Gastroesophageal sphincter (tissue), 4 donors: ENCODE measurements at regions not wholly inside any gene's neighbourhood (a gene's known extent, or its start where the extent isn't known, plus 50 kb on each side); places are given as distances from the start of the nearest gene placed in this dataset.

ENCODE experiments used
- ATAC-seq: fragments of 150-250 bp; one replicate; pipeline ENCODE4 v1.9.1; 2016; ENCODE audit warnings: mild to moderate bottlenecking, moderate library complexity
- H3K27ac ChIP-seq, 4 donors: fragments of 200-600 bp; sonication (generic) in 3 of 4; 1 replicate in 3 of 4; 2 replicates in 1 of 4; pipeline ENCODE4 v1.5.1; 2016 to 2019
- H3K27me3 ChIP-seq: fragments of 200-600 bp; sonication (generic); one replicate; pipeline ENCODE4 v1.5.1; 2019
- H3K36me3 ChIP-seq, 2 donors: fragments of 200-600 bp; sonication (generic); one replicate each; pipeline ENCODE4 v1.5.1; 2019; ENCODE audit warnings: control low read depth in 1 of 2
- H3K4me1 ChIP-seq, 3 donors: fragments of 200-600 bp; sonication (generic); 1 replicate in 2 of 3; 2 replicates in 1 of 3; pipeline ENCODE4 v1.5.1; 2016 to 2019; ENCODE audit warnings: control low read depth in 2 of 3
- H3K4me3 ChIP-seq, 2 donors: fragments of 200-600 bp; sonication (generic); one replicate each; pipeline ENCODE4 v1.5.1; 2019; ENCODE audit warnings: mild to moderate bottlenecking in 1 of 2, moderate library complexity in 1 of 2
- H3K9me3 ChIP-seq, 3 donors: fragments of 200-600 bp; sonication (generic); one replicate each; pipeline ENCODE4 v1.5.1; 2017 to 2019; ENCODE audit warnings: control low read depth in 2 of 3
- CTCF ChIP-seq, 4 experiments: fragments of 200-600 bp in 2 of 4; fragments of 450-650 bp in 2 of 4; sonication (generic) in 1 of 4; IDR thresholded peaks; one replicate each; pipeline ENCODE4 v1.5.1; 2017 to 2019; ENCODE audit warnings: antibody characterized with exemption in 4 of 4, mild to moderate bottlenecking in 2 of 4, moderate library complexity in 2 of 4
- EP300 ChIP-seq: sonication (generic); formaldehyde crosslinking; IDR thresholded peaks from one replicate; pipeline ENCODE4 v1.6.1; 2017; ENCODE audit warnings: antibody characterized with exemption, mild to moderate bottlenecking
- POLR2A ChIP-seq, 2 donors: fragments of 450-650 bp; IDR thresholded peaks; one replicate each; pipeline ENCODE4 v1.6.1; 2017; ENCODE audit warnings: antibody characterized with exemption in 2 of 2, mild to moderate bottlenecking in 2 of 2, moderate library complexity in 1 of 2
- POLR2AphosphoS5 ChIP-seq: sonication (generic); formaldehyde crosslinking; IDR thresholded peaks from one replicate; pipeline ENCODE4 v1.6.1; 2017; ENCODE audit warnings: antibody characterized with exemption
- WGBS, 2 donors: methylation state at CpG; one replicate each; pipeline ENCODE4 v1.1.5; 2018; ENCODE audit warnings: low coverage in 1 of 2; 5-methylcytosine and 5-hydroxymethylcytosine counted together

DNA sequence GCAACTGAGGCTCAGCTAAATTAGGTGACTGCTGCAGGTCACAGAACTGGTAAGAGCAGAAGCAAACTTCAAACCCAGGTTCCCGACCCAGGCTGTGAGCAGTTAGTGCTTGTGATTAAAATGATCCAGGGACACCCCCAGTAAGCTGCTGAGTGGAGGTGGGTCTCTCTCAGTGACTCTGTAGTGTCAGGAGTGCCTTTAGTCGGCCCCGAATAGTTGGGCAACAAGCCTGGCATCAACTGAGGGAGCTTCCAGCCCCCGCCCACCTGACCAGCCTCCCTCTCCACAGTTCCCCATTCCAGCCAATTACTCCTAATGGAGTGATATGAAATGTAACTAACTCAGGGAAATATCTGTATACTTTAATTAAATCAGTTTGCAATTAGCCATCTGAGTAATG is 168.0 kb upstream of the SMAD3 start:
- peaks cover 0 to 9% (median 0%) of the 10 kb centered on the region in 3 donors for H3K4me1 ChIP-seq
- no peaks in the 10 kb centered on the region for H3K9me3 ChIP-seq
- TF ChIP-seq POLR2AphosphoS5 (no peak), CTCF (IDR thresholded peaks at IDR 0.05) (no peak), POLR2A (IDR thresholded peaks at IDR 0.05) (no peak), EP300 (no peak)
- H3K27ac ChIP-seq, result no peak overlapping the region
- H3K4me3 ChIP-seq, result no peak overlapping the region
- H3K36me3 ChIP-seq, result no peaks in the 10 kb centered on the region
- H3K27me3 ChIP-seq, result no peaks in the 10 kb centered on the region
- ATAC-seq, result no peak
- 90 to 96% methylated on average over 2 to 4 of the region's 4 CpGs for WGBS, 2 donors

DNA sequence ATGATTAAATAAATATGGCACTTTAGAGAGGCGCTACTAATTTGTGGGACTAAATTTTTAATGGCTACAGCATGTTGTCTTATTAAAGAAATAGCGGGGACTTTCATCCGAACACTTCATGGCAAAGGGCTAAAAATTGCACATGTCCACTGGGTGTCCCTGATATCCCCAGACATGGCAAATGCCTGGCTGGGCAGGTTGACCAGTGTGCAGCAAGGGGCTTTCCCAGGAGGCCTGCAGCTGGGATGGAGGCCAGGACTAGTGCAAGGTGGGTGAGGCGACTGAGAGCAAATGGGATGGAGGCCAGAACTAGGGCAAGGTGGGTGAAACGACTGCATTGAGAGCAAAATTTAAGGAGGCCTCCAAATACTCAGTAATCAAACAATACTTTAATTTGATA is 167.4 kb upstream of the SMAD3 start:
- no peak for ATAC-seq
- 57 to 77% methylated on average over 3 to 5 of the region's 5 CpGs for WGBS, 2 donors
- H3K9me3 ChIP-seq, result no peaks in the 10 kb centered on the region
- H3K4me1 ChIP-seq, result peaks cover 0 to 9% (median 0%) of the 10 kb centered on the region in 3 donors
- TF ChIP-seq CTCF (IDR thresholded peaks at IDR 0.05) (no peak), POLR2AphosphoS5 (no peak), EP300 (no peak), POLR2A (IDR thresholded peaks at IDR 0.05) (no peak)
- no peak overlapping the region for H3K4me3 ChIP-seq
- H3K27me3 ChIP-seq, result no peaks in the 10 kb centered on the region
- no peaks in the 10 kb centered on the region for H3K36me3 ChIP-seq
- H3K27ac ChIP-seq, result no peak overlapping the region

GRCh38 chr15:66898656-66899386 is 166.6 kb upstream of the SMAD3 start:
- no peak for TF ChIP-seq POLR2AphosphoS5
- TF ChIP-seq EP300, result no peak
- no peak for TF ChIP-seq POLR2A (IDR thresholded peaks at IDR 0.05)
- no peak for TF ChIP-seq CTCF (IDR thresholded peaks at IDR 0.05)
- no peak for ATAC-seq
- no peaks in the 10 kb centered on the region for H3K36me3 ChIP-seq
- H3K9me3 ChIP-seq, result no peaks in the 10 kb centered on the region
- WGBS, 2 donors, result 88 to 100% methylated on average over 1 of the region's 5 CpGs
- H3K27me3 ChIP-seq, result no peaks in the 10 kb centered on the region
- no peak overlapping the region for H3K27ac ChIP-seq
- peaks cover 0 to 9% (median 0%) of the 10 kb centered on the region in 3 donors for H3K4me1 ChIP-seq
- H3K4me3 ChIP-seq, result no peak overlapping the region

DNA sequence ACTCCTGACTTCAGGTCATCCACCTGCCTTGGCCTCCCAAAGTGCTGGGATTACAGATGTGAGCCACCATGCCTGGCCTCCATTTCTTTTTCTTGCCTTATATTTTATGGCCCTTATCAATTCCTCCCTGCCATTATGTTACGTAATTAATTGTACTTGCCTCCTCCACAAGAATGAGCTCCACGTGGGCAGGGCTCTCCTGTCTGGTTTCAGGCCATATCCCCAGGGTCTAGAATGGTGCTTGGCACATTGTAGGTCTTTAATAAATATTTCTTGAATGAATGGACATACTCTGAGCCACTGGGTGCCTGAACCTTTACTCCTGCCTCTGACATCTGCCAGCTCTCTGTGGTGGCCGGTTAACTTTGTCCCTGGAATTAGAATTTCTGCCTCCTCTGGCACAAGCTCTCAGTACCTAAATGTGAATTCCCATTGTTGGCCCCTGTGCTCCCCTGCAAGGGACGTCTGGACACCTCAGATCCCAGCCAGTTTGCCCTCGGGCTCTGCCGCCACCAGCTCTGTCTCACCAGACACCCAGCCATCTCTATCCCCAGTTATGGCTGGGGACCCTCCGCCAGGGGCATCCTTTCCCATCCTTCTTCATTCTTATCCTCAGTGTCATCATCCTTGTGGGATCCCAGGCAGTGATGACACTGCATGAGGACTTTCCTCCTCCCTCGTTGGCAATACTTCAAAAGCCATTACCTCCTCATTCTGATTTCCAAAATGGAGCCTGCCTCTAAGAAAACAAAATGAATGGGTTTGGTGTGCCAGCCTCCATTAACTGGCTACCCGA is 165.6 kb upstream of the SMAD3 start:
- Histone ChIP-seq H3K27me3 (no peaks in the 10 kb centered on the region), H3K36me3 (no peaks in the 10 kb centered on the region), H3K4me1 (peaks cover 0 to 9% (median 0%) of the 10 kb centered on the region in 3 donors), H3K27ac (no peak overlapping the region), H3K4me3 (no peak overlapping the region), H3K9me3 (no peaks in the 10 kb centered on the region)
- no peak for ATAC-seq
- TF ChIP-seq POLR2AphosphoS5 (no peak), CTCF (IDR thresholded peaks at IDR 0.05) (no peak), EP300 (no peak), POLR2A (IDR thresholded peaks at IDR 0.05) (no peak)
- 90% methylated on average over 9 of the region's 9 CpGs for WGBS, 2 donors
